SU-DHL-6 (cell line): ENCODE measurements at regions not wholly inside any gene's neighbourhood (a gene's known extent, or its start where the extent isn't known, plus 50 kb on each side); places are given as distances from the start of the nearest gene placed in this dataset.

ENCODE experiments used
- EZH2phosphoT487 ChIP-seq: fragments of 200-600 bp; sonication (generic), shearing (Covaris generic); conservative IDR thresholded peaks from 2 replicates; pipeline ENCODE4 v1.6.1; 2018; ENCODE audit warnings: mild to moderate bottlenecking, antibody characterized with exemption, low read length, moderate library complexity, mixed read lengths
- TF ChIP-seq, protein P1 (sequence below): fragments of 200-600 bp; sonication (generic); IDR thresholded peaks from one replicate; pipeline ENCODE4 v1.5.1; 2017; ENCODE audit warnings: antibody characterized with exemption, mild to moderate bottlenecking, low read length, moderate library complexity; ENCODE audit not compliant: insufficient read depth, poor library complexity, severe bottlenecking

DNA sequence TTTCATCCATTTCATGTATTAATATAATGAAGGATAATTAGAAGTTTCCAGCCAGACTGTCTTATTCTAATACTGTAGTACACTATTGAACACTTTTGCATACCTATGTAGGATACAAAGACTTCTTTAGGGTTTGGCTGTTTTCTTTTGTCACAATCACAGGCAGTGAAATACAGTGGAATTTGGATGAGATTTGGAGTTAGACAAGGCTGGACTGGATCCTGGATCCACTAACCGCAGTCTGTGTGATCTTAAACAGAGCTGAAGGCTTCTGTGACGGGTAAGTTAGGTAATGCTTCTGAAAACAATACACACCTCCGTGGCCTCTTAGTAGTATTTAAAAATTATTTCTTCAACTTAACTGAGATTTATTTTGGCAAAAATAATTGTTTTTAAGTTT is 1128.6 kb upstream of the CDH2 start:
- TF ChIP-seq, protein P1, sequence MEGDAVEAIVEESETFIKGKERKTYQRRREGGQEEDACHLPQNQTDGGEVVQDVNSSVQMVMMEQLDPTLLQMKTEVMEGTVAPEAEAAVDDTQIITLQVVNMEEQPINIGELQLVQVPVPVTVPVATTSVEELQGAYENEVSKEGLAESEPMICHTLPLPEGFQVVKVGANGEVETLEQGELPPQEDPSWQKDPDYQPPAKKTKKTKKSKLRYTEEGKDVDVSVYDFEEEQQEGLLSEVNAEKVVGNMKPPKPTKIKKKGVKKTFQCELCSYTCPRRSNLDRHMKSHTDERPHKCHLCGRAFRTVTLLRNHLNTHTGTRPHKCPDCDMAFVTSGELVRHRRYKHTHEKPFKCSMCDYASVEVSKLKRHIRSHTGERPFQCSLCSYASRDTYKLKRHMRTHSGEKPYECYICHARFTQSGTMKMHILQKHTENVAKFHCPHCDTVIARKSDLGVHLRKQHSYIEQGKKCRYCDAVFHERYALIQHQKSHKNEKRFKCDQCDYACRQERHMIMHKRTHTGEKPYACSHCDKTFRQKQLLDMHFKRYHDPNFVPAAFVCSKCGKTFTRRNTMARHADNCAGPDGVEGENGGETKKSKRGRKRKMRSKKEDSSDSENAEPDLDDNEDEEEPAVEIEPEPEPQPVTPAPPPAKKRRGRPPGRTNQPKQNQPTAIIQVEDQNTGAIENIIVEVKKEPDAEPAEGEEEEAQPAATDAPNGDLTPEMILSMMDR = no peak
- TF ChIP-seq EZH2phosphoT487 = no peak
